ENCODE measurements at regions not wholly inside any gene's neighbourhood (a gene's known extent, or its start where the extent isn't known, plus 50 kb on each side); places are given as distances from the start of the nearest gene placed in this dataset.
"Not testable (repeated sequence)": the region's sequence is repeated elsewhere in the genome, so short reads cannot be mapped to it uniquely, and the experiment has no call there.

DNA sequence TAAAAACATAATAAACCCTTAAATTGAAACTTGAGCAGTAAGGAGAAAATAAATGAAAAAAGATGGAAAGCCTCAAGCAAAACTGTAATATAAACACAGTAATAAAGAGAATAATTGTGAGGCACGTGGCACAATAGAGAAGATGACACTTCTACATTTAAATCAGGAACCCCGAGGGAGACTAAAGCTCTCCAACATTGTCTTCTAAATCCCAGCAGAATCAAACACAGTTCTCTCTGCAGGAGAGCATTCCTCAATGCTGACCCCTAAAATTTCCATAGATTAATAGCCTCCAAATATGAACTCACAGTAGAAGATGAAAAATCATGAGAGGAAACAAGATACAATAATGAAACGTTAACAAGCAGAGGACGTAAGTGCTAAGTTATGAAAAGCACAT is 721.2 kb upstream of the COX7C start:
- Histone ChIP-seq H3K4me1 (ENCODE audit: insufficient read depth, low read length) (peaks cover 15% of the 10 kb centered on the region), H3K9me3 (ENCODE audit: control insufficient read depth, insufficient read depth, low read length) (no peaks in the 10 kb centered on the region), H3K9ac (ENCODE audit: low read depth, low read length) (no peak overlapping the region), H3K36me3 (ENCODE audit: insufficient read depth, low read length) (no peaks in the 10 kb centered on the region)

DNA sequence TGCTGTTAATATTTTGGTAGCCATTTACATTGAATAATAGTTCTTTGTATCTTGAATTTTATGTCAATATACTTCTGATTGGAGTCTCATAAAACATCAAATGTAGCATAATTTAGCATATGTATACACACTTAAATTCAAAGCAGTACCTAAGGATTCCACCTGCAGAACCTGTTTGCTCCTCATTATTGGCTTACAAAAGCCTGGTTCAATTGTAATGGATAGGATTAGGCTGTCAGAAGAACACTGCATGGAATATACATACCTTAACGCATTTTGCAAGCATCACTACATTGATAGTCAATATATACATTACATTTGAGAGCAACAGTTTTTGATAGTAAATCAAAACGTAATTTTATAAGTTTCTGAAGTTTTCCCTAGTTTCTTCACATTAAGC is 711.3 kb upstream of the COX7C start:
- no peak overlapping the region for H3K9ac ChIP-seq (ENCODE audit: low read depth, low read length)
- no peaks in the 10 kb centered on the region for H3K9me3 ChIP-seq (ENCODE audit: control insufficient read depth, insufficient read depth, low read length)

DNA sequence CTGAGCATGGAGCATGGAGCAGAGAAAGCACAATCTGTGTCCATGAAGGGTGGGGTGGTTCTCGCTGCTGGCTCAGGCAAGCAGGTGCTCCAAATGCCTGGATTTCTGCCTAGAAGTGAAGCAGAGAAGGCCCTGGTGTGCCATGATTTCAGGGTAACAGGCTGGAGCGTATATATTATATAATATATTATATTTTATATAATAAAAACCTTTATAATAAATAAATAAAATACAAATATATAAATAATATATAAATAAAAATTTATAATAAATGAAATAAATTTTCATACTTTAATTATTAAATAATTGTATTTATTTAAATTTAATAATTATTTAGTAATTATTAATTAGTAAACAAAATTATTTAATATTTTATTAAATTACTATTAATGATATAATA is 707.4 kb upstream of the COX7C start:
- Histone ChIP-seq H3K9ac (ENCODE audit: low read depth, low read length) (no peak overlapping the region), H3K4me1 (ENCODE audit: insufficient read depth, low read length) (no peaks in the 10 kb centered on the region), H3K9me3 (ENCODE audit: control insufficient read depth, insufficient read depth, low read length) (no peaks in the 10 kb centered on the region), H3K36me3 (ENCODE audit: insufficient read depth, low read length) (no peaks in the 10 kb centered on the region)

More for the DNA sequence above, 711.3 kb upstream of the COX7C start:
- no peaks in the 10 kb centered on the region for H3K36me3 ChIP-seq (ENCODE audit: insufficient read depth, low read length)
- no peaks in the 10 kb centered on the region for H3K4me1 ChIP-seq (ENCODE audit: insufficient read depth, low read length)

DNA sequence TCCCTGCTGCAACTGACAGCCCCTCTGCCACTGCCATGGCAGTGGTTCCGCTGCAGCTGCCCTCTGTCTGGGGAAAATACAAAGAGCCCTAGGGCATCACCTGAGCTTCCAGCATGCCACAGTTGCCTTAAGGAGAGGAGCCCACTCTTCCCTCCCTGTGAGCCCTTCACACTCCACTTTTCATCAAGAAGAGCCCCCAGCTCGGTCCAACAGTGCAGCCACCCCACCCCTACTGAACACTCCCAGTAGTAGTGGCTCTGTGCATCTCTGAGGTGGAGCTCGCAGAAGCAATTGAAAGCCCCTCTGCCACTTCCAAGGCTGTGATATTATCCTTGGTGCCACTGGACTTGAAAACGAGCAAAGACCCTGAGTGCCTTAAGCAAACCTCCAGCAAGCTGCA is 696.8 kb upstream of the COX7C start:
- H3K9ac ChIP-seq (ENCODE audit: low read depth, low read length) = no peak overlapping the region
- no peaks in the 10 kb centered on the region for H3K4me1 ChIP-seq (ENCODE audit: insufficient read depth, low read length)
- no peaks in the 10 kb centered on the region; the same call in 1 of the 2 replicates for H3K9me3 ChIP-seq (ENCODE audit: control insufficient read depth, insufficient read depth, low read length)
- H3K36me3 ChIP-seq (ENCODE audit: insufficient read depth, low read length) = no peaks in the 10 kb centered on the region

GRCh38 chr5:85921590-85921989 is 696.2 kb upstream of the COX7C start:
- no peaks in the 10 kb centered on the region for H3K36me3 ChIP-seq (ENCODE audit: insufficient read depth, low read length)
- no peaks in the 10 kb centered on the region; the same call in 1 of the 2 replicates for H3K9me3 ChIP-seq (ENCODE audit: control insufficient read depth, insufficient read depth, low read length)
- no peaks in the 10 kb centered on the region for H3K4me1 ChIP-seq (ENCODE audit: insufficient read depth, low read length)
- H3K9ac ChIP-seq (ENCODE audit: low read depth, low read length) = no peak overlapping the region

DNA sequence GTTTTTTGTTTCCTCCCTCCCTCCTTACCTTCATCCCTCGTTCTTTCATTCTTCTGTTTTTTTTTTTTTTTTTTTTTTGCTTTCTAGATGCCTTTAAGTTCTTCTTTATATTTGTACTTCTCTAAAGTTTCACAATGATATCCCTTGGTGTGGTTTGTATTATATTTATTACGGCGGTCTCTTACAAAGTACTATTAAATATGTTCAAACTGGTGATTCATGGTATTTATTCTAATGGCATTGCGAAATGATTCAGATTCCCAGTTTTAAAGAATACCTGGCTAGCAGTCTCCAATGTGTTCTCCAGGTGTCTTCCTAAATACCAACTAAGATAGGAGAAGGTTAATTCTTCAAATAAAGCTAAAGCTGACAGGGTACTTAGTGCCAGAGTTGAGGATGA is 690.1 kb upstream of the COX7C start:
- H3K36me3 ChIP-seq (ENCODE audit: insufficient read depth, low read length) = no peaks in the 10 kb centered on the region
- H3K4me1 ChIP-seq (ENCODE audit: insufficient read depth, low read length) = no peaks in the 10 kb centered on the region
- H3K9me3 ChIP-seq (ENCODE audit: control insufficient read depth, insufficient read depth, low read length) = no peaks in the 10 kb centered on the region; the same call in 1 of the 2 replicates
- H3K9ac ChIP-seq (ENCODE audit: low read depth, low read length) = no peak overlapping the region

DNA sequence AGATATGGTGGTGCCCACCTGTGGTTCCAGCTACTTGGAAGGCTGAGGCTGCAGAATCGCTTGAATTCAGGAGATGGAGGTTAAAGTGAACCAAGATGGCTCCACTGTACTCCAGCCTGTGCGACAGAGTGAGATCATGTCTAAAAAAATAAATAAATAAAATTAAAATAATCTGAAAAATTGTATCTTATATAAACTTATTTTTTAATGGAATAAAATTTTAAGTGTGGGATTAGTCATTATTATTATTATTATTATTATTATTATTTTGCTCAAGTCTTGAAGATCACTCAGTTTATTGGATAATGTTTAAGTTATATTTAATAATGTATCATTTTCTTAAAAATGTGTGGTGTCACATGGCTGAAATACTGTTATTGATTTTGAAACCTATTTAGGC is 688.0 kb upstream of the COX7C start:
- no peaks in the 10 kb centered on the region for H3K4me1 ChIP-seq (ENCODE audit: insufficient read depth, low read length)
- H3K36me3 ChIP-seq (ENCODE audit: insufficient read depth, low read length) = no peaks in the 10 kb centered on the region
- no peak overlapping the region for H3K9ac ChIP-seq (ENCODE audit: low read depth, low read length)
- no peaks in the 10 kb centered on the region; the same call in 1 of the 2 replicates for H3K9me3 ChIP-seq (ENCODE audit: control insufficient read depth, insufficient read depth, low read length)

DNA sequence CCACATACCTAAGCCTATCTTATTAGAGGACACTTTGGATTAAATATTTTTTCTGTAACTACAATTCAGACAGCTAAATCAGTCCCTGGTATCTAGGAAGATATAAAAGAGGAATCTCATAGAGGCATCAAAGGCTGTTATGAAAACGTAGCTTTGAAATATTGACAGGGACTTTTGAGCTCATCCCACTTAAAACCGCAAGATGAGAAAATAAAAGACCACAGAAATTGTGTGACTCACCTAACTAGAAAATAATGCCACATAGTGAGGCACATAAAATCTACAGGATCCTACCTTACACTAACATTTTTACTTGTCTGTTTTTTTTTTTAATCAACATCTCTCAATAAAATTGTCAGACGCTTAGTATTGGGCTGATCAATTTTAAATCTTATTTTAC is 686.5 kb upstream of the COX7C start:
- Histone ChIP-seq H3K36me3 (ENCODE audit: insufficient read depth, low read length) (no peaks in the 10 kb centered on the region), H3K4me1 (ENCODE audit: insufficient read depth, low read length) (no peaks in the 10 kb centered on the region), H3K9me3 (ENCODE audit: control insufficient read depth, insufficient read depth, low read length) (no peaks in the 10 kb centered on the region), H3K9ac (ENCODE audit: low read depth, low read length) (no peak overlapping the region)

- Histone ChIP-seq H3K9ac (ENCODE audit: low read depth, low read length) (no peak overlapping the region), H3K36me3 (ENCODE audit: insufficient read depth, low read length) (no peaks in the 10 kb centered on the region), H3K4me1 (ENCODE audit: insufficient read depth, low read length) (no peaks in the 10 kb centered on the region), H3K9me3 (ENCODE audit: control insufficient read depth, insufficient read depth, low read length) (no peaks in the 10 kb centered on the region)
Observed at GRCh38 chr5:85938201-85938600, 679.5 kb upstream of the COX7C start.

- Histone ChIP-seq H3K9ac (ENCODE audit: low read depth, low read length) (no peak overlapping the region), H3K36me3 (ENCODE audit: insufficient read depth, low read length) (no peaks in the 10 kb centered on the region), H3K9me3 (ENCODE audit: control insufficient read depth, insufficient read depth, low read length) (no peaks in the 10 kb centered on the region)
Observed at GRCh38 chr5:85951707-85952210, 666.0 kb upstream of the COX7C start.

GRCh38 chr5:85952680-85953079 is 665.1 kb upstream of the COX7C start:
- no peaks in the 10 kb centered on the region for H3K4me1 ChIP-seq (ENCODE audit: insufficient read depth, low read length)
- no peak overlapping the region for H3K9ac ChIP-seq (ENCODE audit: low read depth, low read length)
- H3K9me3 ChIP-seq (ENCODE audit: control insufficient read depth, insufficient read depth, low read length) = no peaks in the 10 kb centered on the region
- H3K36me3 ChIP-seq (ENCODE audit: insufficient read depth, low read length) = no peaks in the 10 kb centered on the region

More at GRCh38 chr5:85951707-85952210, 666.0 kb upstream of the COX7C start:
- H3K4me1 ChIP-seq (ENCODE audit: insufficient read depth, low read length) = no peaks in the 10 kb centered on the region

- Histone ChIP-seq H3K36me3 (ENCODE audit: insufficient read depth, low read length) (no peaks in the 10 kb centered on the region), H3K9me3 (ENCODE audit: control insufficient read depth, insufficient read depth, low read length) (no peaks in the 10 kb centered on the region), H3K9ac (ENCODE audit: low read depth, low read length) (no peak overlapping the region), H3K4me1 (ENCODE audit: insufficient read depth, low read length) (no peaks in the 10 kb centered on the region)
Observed at GRCh38 chr5:85967681-85968080, 650.1 kb upstream of the COX7C start.

GRCh38 chr5:85972539-85972938 is 645.2 kb upstream of the COX7C start:
- Histone ChIP-seq H3K4me1 (ENCODE audit: insufficient read depth, low read length) (no peaks in the 10 kb centered on the region), H3K36me3 (ENCODE audit: insufficient read depth, low read length) (no peaks in the 10 kb centered on the region), H3K9me3 (ENCODE audit: control insufficient read depth, insufficient read depth, low read length) (no peaks in the 10 kb centered on the region), H3K9ac (ENCODE audit: low read depth, low read length) (no peak overlapping the region)

- H3K9ac ChIP-seq (ENCODE audit: low read depth, low read length) = no peak overlapping the region
- H3K4me1 ChIP-seq (ENCODE audit: insufficient read depth, low read length) = no peaks in the 10 kb centered on the region
- no peaks in the 10 kb centered on the region for H3K36me3 ChIP-seq (ENCODE audit: insufficient read depth, low read length)
- H3K9me3 ChIP-seq (ENCODE audit: control insufficient read depth, insufficient read depth, low read length) = peaks cover 5% of the 10 kb centered on the region; the same call in 1 of the 2 replicates
Observed at GRCh38 chr5:85985167-85985566, 632.6 kb upstream of the COX7C start.

- Histone ChIP-seq H3K9ac (ENCODE audit: low read depth, low read length) (no peak overlapping the region), H3K9me3 (ENCODE audit: control insufficient read depth, insufficient read depth, low read length) (peaks cover 16% of the 10 kb centered on the region; the same call in 1 of the 2 replicates), H3K36me3 (ENCODE audit: insufficient read depth, low read length) (no peaks in the 10 kb centered on the region), H3K4me1 (ENCODE audit: insufficient read depth, low read length) (no peaks in the 10 kb centered on the region)
Observed at GRCh38 chr5:85990998-85991397, 626.7 kb upstream of the COX7C start.

DNA sequence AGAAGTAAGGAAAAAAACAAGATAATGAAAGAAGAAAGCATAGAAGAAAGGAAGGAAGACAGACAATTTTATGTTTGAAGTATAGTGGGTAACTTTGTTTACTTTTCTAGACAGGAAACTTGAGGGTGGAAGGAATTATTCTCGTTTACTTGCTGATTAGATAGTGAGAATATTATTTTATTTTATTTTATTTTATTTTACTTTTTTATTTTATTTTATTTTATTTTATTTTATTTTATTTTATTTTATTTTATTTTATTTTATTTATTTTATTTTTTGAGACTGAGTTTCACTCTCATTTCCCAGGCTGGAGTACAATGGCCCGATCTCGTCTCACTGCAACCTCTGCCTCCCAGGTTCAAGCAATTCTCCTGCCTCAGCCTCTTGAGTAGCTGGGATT is 623.1 kb upstream of the COX7C start:
- H3K36me3 ChIP-seq (ENCODE audit: insufficient read depth, low read length); H3K4me1 ChIP-seq (ENCODE audit: insufficient read depth, low read length); H3K9ac ChIP-seq (ENCODE audit: low read depth, low read length): not testable (repeated sequence)
- H3K9me3 ChIP-seq (ENCODE audit: control insufficient read depth, insufficient read depth, low read length) = peaks cover 16% of the 10 kb centered on the region; the same call in 1 of the 2 replicates
